GM21423 (cell line): ENCODE measurements at regions not wholly inside any gene's neighbourhood (a gene's known extent, or its start where the extent isn't known, plus 50 kb on each side); places are given as distances from the start of the nearest gene placed in this dataset.
"Not testable (repeated sequence)": the region's sequence is repeated elsewhere in the genome, so short reads cannot be mapped to it uniquely, and the experiment has no call there.

Experiments
- ATAC-seq: cut with Tn5 transposase; IDR thresholded peaks from one replicate; pipeline ENCODE4 v1.9.1; 2021; ENCODE audit warnings: mild to moderate bottlenecking, moderate library complexity; ENCODE audit not compliant: unreplicated experiment

DNA sequence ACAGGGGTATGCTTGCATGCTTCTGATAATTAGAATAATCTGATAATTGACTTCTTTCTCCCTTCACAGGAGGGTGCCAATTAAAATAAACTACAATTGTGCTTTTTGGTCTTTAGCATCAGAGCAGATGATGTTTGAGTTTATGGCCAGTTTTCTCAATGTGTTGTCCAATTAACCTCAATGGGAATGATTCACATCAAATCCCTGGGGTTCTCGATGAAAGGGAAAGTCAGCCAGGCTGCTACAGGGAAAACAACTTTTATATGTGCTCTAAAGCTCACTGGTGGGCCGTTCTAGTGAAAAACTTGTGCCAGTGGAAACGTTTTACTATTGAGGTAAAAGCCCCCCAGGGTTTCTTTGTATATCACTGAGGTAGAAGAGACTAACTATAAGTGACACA is 887.3 kb upstream of the CRIM1 start:
- ATAC-seq: no peak

DNA sequence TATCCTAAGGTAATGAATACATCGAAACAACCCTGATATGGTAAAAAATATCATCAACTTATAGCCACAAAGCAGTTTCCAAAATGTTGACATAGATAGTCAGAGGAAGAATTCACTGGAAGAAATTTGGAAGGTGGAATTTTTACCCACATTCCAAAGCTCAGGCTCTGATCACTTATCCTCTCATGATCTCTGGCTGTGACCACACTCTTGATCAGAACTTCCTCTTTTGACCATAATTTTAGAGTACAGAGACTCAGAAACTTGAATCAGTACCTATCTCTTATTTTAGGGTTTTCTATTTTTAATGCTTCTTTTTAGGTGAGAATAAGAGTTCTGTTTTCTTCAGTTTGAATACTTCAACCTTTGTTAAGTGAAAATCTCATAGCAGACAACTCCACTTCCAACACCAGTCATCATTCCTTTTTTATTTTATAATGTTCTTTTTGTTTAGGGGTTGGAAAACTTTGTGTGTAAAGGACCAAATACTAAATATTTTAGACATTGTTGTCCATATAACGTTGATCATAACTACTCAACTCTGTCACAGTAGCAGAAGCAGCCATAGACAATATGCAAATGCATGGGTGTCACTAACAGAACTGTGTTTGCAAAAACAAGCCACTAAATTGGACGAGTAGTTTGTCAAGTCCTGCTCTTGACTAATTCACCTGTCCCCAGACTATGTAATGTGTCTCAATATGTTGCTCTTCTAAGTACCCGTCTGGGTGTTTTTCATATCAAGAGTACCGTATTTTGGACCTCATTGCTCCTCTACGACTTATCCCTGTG is 891.6 kb upstream of the CRIM1 start:
- no peak for ATAC-seq

DNA sequence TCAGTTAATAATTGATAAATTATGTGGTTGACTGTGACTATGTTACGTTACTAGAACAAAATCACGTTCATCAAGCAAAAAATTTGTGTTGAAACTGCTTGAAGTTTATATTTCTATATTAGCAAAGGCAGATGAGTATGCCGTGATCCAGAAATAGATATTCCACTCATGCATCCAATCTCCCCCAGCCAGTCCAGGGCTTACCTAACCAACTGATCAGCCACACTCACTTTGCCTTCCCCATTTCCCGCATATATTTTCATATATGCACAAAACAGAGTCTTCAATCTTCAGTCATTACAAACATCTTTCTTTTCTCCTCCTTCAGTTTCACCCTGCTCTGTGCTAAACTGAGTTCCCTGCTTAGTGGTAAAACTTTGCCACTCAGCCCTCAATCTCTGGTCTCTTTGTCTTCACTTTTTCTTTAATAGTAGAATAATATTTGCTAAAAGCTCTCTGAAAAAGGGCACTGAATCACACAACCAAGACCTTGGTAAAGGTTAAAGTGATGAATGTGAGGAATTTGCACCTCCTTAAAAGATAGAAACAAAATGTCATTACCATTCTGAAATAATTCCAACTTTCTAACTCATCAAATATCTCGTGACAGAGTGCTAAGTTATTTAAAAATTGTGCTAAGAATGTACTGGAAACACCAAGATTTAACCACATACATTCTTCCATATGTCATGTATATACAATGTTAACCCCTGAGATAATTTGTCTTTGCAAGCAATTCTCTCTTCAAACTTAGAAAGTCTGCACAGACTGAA is 893.2 kb upstream of the CRIM1 start:
- ATAC-seq: no peak

DNA sequence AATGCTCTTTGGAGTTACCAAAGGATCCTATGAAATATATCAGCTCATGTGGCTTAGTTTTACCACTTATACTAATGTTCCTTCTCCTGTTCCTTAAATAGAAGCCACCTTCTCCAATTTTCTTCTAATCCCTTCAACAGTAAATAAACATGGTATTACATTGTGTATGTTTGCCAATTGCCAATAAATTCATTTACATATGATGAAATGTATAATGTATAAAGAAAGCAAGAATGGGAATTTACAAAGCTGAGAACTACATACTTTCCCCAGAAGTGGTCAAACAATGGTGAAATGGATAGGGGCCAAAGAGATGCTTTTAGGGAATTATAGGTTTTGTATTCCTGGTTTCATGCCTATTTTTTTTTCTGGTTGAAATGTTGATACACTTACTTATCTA is 894.2 kb upstream of the CRIM1 start:
- ATAC-seq: no peak

DNA sequence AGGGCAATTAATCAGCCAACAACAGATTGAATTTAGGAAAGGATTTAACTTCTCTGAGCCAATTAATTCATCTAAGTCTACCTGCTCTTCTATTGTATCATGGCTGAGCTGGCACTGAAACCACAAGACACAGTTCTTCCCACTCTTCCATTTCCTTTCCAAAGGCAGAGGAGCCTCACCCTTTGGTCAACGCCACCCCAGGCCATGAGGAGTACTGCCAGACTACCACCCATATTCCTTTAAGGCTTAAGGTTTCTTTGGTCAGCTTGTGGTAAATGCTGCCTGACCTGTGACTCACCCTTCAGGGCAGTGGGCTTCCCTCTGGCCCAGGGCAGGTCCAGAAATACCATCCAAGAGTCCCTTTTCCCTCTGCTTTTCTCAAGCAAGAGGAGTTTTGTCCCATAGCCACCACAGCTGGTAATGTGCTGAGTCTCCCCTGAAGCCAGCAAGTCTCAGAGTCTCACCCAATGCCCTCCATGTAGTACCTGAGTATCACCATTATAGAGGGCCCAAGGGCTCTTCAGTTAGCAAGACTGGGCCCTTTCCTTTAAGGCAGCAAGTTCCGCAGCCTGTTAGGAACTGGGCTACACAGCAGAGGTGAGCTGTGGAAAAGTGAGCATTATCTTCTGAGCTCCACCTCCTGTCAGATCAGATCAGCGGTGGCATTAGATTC is 900.5 kb upstream of the CRIM1 start:
- no peak for ATAC-seq

DNA sequence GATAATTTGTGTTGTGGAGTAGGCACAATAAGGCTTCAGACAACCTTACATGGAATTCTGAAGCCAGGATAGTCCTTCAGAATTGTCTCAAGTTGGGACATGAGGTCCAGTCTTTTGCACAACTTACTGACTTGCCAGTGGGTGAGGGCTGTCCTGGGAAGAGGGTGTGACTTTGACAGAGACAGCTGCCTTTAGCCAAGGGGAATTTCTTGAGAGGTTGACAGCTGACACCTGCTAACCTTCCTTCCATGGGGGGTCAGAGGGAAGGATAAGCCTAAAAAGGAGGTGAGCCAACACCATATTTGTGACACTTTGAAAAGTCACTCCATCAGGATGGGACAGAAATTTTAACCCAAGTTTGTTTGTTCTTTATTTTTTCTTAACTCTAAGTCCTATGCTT is 907.8 kb upstream of the CRIM1 start:
- ATAC-seq: no peak

DNA sequence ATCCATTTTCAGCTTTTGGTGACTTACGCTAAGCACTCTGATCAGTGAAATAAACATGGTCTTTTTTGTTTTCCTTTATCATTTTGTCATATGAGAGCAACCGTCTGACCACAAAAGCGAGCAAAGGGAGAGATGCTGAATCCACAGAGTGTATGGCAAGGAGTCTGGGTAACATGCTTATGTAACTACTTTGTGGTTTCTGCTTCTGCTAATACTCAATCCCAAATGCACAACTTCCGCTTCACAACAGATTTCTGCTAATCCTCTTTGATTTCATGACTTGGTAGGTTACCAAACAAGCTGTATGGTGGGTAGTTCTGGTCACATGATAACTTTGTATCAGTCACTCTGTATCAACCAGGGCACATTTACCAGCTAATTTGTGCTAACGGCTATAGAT is 908.4 kb upstream of the CRIM1 start:
- ATAC-seq: no peak

DNA sequence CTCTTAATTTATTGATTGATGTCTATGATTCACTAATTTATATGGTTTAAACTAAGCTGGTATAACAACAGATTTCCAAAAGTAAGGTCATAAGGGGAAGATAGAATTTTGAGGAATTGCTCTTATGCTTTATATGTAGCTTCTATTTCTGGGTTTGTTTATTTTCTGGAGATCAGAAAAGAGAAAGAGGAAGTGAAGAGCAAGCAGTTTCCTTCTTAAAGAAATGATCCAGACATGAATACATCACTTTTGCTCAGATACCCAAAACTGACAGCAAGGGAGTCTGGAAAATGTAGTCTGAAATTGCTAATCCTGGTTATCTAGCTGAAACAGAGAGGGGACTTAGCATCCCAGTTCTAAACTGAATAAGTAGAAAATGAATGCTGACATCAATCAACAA is 912.5 kb upstream of the CRIM1 start:
- ATAC-seq: no peak

DNA sequence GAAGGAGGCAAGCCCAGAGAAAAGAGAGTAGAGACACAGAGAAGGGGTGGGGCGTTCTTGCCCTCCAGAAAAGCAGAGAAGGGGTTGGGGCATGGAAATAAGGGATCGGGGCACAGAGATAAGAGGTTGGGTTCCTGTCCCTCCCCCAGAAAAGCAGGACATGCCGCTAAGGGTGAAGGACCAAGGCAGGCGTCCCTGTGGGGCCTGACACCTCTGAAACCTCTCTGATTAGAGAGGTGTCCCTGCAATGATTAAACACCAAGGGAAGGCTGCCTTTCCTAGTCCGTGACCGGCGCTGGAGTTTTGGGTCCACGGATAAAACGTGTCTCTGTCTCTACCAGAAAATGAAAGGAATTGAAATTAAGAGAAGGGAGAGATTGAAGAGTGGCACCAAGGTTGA is 914.0 kb upstream of the CRIM1 start:
- ATAC-seq: not testable (repeated sequence)

DNA sequence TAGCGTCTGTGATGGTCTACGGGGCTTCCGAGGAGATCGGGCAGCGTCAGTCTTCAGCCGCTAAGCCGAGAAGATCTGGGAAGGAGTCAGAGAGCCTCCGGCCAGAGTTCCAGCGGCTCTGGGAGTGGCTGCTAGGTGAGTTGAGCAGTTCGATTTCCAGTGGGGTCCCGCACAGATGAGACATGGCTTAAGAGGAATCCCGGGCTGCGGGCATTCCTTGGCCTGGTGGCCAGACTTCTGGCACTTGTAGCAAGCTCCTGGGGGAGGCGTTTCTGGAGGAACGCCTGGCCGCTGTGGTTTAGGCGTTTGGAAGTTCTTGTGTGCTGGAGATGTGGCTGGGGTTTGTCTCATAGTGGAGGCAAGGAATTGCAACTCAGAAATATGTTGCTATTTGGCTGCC is 915.3 kb upstream of the CRIM1 start:
- not testable (repeated sequence) for ATAC-seq

DNA sequence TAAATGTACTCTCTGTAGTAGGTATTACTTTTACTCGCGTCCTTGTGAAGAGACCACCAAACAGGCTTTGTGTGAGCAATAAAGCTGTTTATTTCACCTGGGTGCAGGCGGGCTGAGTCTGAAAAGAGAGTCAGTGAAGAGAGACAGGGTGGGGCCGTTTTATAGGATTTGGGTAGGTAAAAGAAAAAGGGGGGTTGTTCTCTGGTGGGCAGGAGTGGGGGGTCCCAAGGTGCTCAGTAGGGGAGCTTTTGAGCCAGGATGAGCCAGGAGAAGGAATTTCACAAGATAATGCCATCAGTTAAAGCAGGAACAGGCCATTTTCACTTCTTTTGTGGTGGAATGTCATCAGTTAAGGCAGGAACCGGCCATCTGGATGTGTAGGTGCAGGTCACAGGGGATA is 918.7 kb upstream of the CRIM1 start:
- not testable (repeated sequence) for ATAC-seq

DNA sequence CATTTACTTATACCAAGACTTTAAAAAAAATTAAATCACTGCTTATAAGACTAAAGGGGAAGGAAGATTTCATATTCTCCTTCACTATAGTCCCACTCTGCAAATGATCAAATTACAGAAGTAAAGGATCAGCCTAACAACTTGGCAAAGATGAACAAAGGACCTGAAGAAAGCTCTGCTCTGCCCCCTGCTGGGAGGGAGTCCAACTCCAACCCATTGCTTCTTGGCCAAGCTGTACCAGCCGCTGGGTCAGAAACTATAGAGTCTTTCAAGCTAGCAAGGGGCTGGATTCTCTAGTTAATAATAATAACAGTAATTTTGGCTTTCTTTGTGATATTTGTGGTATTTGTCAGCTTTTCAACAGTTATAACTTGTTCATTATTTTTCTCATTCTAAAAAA is 927.0 kb upstream of the CRIM1 start:
- ATAC-seq: no peak

DNA sequence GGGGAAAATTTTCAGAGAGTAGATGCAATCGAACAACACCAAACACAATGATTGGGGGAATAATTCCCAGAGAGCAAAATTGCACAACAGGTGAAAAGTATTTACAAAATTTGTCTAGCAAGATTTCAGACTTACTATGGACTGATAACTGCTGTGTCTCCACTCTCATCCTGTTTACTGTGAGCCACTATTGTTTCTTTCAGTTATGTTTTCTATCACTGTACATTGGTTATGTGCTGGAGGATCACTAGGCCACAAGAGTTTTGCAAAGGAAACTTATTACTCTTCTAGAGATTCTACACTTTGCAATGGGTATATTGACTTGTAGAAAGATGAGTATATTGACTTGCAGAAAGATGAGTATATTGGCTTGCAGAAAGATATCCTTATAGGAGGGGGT is 934.1 kb upstream of the CRIM1 start:
- ATAC-seq: no peak

DNA sequence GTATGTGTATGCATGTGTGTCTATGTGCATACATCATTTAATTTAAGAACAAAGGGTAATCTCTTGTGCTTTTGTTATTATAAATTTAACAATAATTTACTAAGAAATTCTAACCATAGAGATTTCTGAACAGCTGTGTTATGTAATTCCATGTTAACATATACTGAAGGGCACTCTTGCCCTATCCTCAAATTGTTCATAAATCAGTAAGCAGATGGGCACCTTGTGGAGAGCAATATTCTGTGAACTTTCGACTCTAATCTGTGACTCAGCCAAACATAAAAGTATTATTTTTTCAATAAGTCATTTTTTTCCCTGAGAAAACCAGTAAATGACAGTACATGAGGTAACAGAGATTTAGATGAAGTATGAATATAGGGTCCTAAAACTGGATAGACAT is 938.3 kb upstream of the CRIM1 start:
- no peak for ATAC-seq

DNA sequence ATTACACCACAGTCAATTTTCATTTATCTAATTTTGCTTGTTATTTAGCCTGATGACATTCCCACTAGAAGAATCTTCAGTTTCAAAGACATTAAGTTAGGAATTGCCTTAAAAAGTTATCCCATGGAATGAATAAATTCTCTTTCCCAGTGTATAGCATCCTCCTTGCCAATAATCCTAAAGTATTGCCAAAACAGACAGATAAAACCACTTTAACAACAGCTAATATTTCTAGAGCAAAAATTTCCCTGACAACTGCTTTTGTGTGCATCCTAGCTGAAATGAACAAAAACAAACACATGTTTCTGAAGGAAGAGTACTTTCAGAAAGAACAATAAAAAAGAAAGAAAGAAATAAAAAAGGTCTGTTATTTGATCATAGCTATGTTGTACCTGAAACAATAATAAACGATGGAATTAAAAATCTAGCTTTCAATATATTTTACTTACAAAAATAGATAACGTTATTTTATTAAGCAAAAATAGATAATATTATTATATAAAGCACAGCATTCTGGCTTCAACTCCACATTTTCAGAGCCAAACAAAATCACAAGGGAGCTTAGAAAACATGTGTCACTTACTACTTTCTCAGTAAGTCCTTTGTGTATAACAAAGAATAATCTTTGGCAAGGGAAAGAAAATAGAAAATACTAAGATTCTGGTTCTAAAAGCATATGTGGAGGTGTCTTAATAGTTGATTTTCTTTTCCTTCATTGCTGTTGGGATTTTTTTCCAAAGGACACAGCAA is 939.0 kb upstream of the CRIM1 start:
- no peak for ATAC-seq

DNA sequence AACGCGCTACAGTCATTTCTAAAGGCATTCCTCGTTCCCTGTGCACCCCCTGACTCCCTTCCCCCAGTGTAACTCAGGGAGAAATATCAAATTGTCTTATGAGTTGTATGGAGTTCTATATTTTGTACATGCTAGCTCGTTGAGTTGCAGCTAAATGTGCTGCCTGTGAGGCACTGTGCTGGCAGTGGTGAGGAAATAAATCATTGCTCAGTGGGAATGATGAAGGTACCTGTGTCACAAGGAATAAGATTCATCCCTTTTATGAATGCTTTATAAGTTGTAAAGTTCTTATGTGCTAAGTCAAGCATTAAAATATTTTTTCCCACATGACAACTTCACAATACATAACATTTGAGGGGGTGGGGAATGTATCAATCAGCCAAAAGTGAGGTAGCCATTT is 939.6 kb upstream of the CRIM1 start:
- ATAC-seq: no peak

DNA sequence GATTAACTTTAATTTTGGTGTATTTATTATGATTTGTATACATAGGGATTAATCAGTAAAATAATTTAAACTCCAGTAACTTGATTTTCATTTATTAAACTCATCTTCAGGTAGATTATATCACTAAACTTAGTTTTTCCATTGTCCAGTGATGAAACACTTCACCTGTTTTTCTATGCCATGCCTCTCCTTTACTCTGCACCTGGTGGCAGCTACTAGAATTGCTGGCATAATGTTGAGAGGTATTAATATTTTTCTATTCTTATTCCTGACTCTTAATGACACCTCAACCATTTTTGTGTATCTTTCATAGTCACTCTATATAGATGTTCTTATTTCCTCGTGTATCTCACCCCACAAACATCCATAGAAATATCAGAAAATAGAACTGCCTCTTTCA is 940.3 kb upstream of the CRIM1 start:
- ATAC-seq: no peak

DNA sequence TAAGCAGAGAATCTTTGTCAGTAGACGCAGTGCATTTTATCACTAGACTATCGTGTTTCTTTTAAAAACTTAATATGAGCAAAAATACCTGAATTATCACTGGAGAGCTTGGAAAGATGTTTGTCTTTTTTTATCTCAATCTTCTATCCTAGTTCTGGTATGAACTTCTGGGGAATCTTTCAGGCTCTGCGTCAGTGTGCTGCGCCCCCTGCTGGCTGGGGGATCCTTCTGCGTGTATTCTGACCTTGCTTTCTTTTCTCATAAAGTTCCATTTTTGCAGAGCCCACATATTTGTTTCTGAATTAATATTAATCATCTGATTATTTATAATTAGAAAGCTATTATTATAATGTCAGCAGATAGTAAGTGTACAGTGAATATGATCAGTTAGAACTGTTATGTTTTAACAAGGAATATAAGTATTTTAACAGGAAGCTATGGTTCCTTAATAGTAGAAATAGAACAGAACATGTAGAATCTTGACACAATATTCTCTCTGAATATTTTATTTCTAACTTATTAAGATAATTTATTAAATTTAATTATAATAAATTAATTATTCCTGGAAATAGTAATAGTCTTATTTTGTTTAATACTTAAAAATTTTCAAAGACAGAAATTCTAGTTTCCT is 945.0 kb upstream of the CRIM1 start:
- peak; percentile 81 for ATAC-seq

DNA sequence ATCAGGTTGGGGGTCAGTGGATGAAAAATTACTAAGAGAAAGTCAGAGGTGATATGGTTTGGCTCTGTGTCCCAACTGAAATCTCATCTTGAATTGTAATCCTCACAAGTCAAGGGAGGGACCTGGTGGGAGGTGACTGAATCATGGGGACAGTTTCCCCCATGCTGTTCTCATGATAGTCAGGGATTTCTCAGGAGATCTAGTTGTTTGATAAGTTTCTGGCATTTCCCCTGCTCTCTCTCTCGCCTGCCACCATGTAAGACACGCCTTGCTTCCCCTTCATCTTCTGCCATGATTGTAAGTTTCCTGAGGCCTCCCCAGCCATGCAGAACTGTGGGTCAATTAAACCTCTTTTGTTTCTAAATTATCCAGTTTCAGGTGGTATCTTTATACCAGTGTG is 945.8 kb upstream of the CRIM1 start:
- ATAC-seq: no peak

DNA sequence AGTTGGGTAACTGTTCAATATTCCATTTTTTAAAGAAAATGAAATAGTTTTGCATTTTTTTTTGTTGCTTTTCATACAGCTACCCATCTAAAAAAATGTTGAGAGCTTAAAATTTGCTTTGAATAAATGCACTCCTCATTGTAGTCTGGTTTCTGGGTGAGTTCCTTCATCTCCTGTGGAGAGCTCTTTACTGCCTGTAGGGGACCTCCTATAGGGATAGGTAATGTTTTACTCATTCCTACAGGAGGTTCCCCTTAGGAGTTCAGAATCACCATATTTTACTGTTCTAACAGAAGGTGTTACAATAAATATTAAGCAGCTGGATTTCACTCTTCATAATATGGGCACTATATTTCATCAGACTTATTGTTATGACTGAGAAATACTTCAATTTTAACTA is 947.3 kb upstream of the CRIM1 start:
- ATAC-seq: no peak
